Osteoblast (primary cell): ENCODE measurements at regions not wholly inside any gene's neighbourhood (a gene's known extent, or its start where the extent isn't known, plus 50 kb on each side); places are given as distances from the start of the nearest gene placed in this dataset.

Source experiments
- DNase-seq: peaks from one replicate; pipeline ENCODE4 v3.0.0; 2011; ENCODE audit warnings: low spot score, mixed read lengths; ENCODE audit not compliant: insufficient read length; ENCODE audit errors: missing footprints
- H2AFZ ChIP-seq: 2 replicates; pipeline ENCODE4 v1.6.0; 2011; ENCODE audit warnings: mild to moderate bottlenecking, low read length
- H3K27ac ChIP-seq: 2 replicates; pipeline ENCODE4 v1.5.1; 2011; ENCODE audit warnings: mild to moderate bottlenecking, low read depth, low read length, moderate library complexity
- H3K27me3 ChIP-seq: 2 replicates; pipeline ENCODE4 v1.6.0; 2012; ENCODE audit warnings: mild to moderate bottlenecking, control low read depth, inconsistent platforms, low read length, moderate library complexity; ENCODE audit not compliant: insufficient read depth
- H3K36me3 ChIP-seq: 2 replicates; pipeline ENCODE4 v1.5.1; 2011; ENCODE audit warnings: mild to moderate bottlenecking, low read length, control low read depth, moderate library complexity; ENCODE audit not compliant: insufficient read depth
- H3K4me1 ChIP-seq: 2 replicates; pipeline ENCODE4 v1.5.1; 2011; ENCODE audit warnings: mild to moderate bottlenecking, low read length, control low read depth, moderate library complexity; ENCODE audit not compliant: insufficient read depth
- H3K4me2 ChIP-seq: 2 replicates; pipeline ENCODE4 v1.6.0; 2011; ENCODE audit warnings: mild to moderate bottlenecking, low read length; ENCODE audit not compliant: insufficient read depth
- H3K4me3 ChIP-seq: fragments of 200-600 bp; sonication (generic); 3 replicates; pipeline ENCODE4 v1.5.1; 2012; ENCODE audit warnings: mild to moderate bottlenecking, low read length, inconsistent platforms; ENCODE audit not compliant: insufficient read depth
- H3K79me2 ChIP-seq: 2 replicates; pipeline ENCODE4 v1.6.0; 2012; ENCODE audit warnings: mild to moderate bottlenecking, low read length, control low read depth, inconsistent platforms; ENCODE audit not compliant: insufficient read depth
- H3K9me3 ChIP-seq: 2 replicates; pipeline ENCODE4 v1.5.1; 2011; ENCODE audit warnings: low read depth, low read length, control low read depth
- H4K20me1 ChIP-seq: 2 replicates; pipeline ENCODE4 v1.6.0; 2012; ENCODE audit warnings: mild to moderate bottlenecking, low read length, control low read depth; ENCODE audit not compliant: insufficient read depth
- TF ChIP-seq, protein P1 (sequence below): IDR thresholded peaks from 2 replicates; pipeline ENCODE4 v1.5.1; 2011; ENCODE audit warnings: mild to moderate bottlenecking, low read depth, low read length, moderate library complexity; ENCODE audit errors: extremely low read depth

- Histone ChIP-seq H3K4me2 (no peak overlapping the region), H3K27ac (no peak overlapping the region), H3K9me3 (no peaks in the 10 kb centered on the region), H3K4me1 (no peaks in the 10 kb centered on the region), H3K79me2 (no peaks in the 10 kb centered on the region), H3K4me3 (no peak overlapping the region), H3K36me3 (no peaks in the 10 kb centered on the region), H2AFZ (no peak overlapping the region), H4K20me1 (no peaks in the 10 kb centered on the region), H3K27me3 (peaks cover 7% of the 10 kb centered on the region)
- TF ChIP-seq, protein P1, sequence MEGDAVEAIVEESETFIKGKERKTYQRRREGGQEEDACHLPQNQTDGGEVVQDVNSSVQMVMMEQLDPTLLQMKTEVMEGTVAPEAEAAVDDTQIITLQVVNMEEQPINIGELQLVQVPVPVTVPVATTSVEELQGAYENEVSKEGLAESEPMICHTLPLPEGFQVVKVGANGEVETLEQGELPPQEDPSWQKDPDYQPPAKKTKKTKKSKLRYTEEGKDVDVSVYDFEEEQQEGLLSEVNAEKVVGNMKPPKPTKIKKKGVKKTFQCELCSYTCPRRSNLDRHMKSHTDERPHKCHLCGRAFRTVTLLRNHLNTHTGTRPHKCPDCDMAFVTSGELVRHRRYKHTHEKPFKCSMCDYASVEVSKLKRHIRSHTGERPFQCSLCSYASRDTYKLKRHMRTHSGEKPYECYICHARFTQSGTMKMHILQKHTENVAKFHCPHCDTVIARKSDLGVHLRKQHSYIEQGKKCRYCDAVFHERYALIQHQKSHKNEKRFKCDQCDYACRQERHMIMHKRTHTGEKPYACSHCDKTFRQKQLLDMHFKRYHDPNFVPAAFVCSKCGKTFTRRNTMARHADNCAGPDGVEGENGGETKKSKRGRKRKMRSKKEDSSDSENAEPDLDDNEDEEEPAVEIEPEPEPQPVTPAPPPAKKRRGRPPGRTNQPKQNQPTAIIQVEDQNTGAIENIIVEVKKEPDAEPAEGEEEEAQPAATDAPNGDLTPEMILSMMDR, result no peak
- no peak for DNase-seq
These were observed 92.8 kb downstream of the RBFOX3 start for GRCh38 chr17:79517827-79518584.

- no peak for DNase-seq
- H3K4me2 ChIP-seq, result no peak overlapping the region
- no peaks in the 10 kb centered on the region for H3K36me3 ChIP-seq
- no peaks in the 10 kb centered on the region for H3K4me1 ChIP-seq
- H3K4me3 ChIP-seq, result no peak overlapping the region
- no peaks in the 10 kb centered on the region for H3K9me3 ChIP-seq
- H3K79me2 ChIP-seq, result no peaks in the 10 kb centered on the region
- TF ChIP-seq, protein P1, result no peak
- H2AFZ ChIP-seq, result no peak overlapping the region
- H4K20me1 ChIP-seq, result no peaks in the 10 kb centered on the region
- no peak overlapping the region for H3K27ac ChIP-seq
- peaks cover 2% of the 10 kb centered on the region for H3K27me3 ChIP-seq
These were observed 94.9 kb downstream of the RBFOX3 start for GRCh38 chr17:79515646-79516571.

DNA sequence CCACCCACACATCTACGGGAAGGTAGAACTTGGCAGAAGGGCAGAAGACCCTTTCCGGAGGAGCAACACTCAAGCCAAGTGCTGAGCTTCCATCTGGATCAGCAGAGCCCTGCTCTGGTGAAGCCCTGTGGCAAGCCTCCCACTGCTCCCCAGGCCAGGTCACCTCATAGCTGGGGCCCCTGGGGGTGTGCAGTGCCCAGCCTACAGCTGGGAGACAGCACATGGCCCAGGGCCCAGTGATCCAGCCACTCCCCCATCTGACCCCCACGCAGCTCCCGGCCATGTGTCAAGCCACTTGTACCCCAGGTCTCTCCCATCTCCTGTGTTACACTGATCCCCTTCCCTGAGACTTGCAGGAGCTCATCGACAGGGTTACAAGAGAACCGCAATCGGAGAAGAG, 95.7 kb downstream of the RBFOX3 start:
- Histone ChIP-seq H2AFZ (no peak overlapping the region), H4K20me1 (no peaks in the 10 kb centered on the region), H3K79me2 (no peaks in the 10 kb centered on the region), H3K27ac (no peak overlapping the region), H3K4me3 (no peak overlapping the region), H3K36me3 (no peaks in the 10 kb centered on the region), H3K9me3 (no peaks in the 10 kb centered on the region), H3K27me3 (peaks cover 2% of the 10 kb centered on the region), H3K4me2 (no peak overlapping the region), H3K4me1 (no peaks in the 10 kb centered on the region)
- DNase-seq, result no peak
- TF ChIP-seq, protein P1, result no peak
